AG04450 (cell line): ENCODE measurements at regions not wholly inside any gene's neighbourhood (a gene's known extent, or its start where the extent isn't known, plus 50 kb on each side); places are given as distances from the start of the nearest gene placed in this dataset.

Experiments
- CTCF ChIA-PET: fragments of 300-600, 350-600 bp; formaldehyde crosslinking; extraction: SDS; loops from one replicate; lab custom pipeline; 2022; ENCODE audit warnings: antibody characterized with exemption, inconsistent platforms; lab: Charles Lee
- POLR2A ChIA-PET: fragments of 350-600 bp; formaldehyde crosslinking; extraction: SDS; loops from one replicate; lab custom pipeline; 2021; ENCODE audit warnings: antibody characterized with exemption, inconsistent platforms; lab: Yijun Ruan, JAX
- DNase-seq: peaks from one replicate; pipeline ENCODE4 v3.0.0-alpha.2; 2011; ENCODE audit warnings: low read depth, low spot score
- H3K27ac ChIP-seq: one replicate; pipeline ENCODE4 v1.5.1; 2012; ENCODE audit warnings: low read depth, low read length, control low read depth
- H3K27me3 ChIP-seq: one replicate; pipeline ENCODE4 v1.6.0; 2012; ENCODE audit warnings: low read length; ENCODE audit not compliant: control insufficient read depth, insufficient read depth
- H3K4me3 ChIP-seq: 2 replicates; pipeline ENCODE4 v1.5.1; 2011; ENCODE audit warnings: mild to moderate bottlenecking, low read depth, low read length, control low read depth
- H3K9me3 ChIP-seq: 2 replicates; pipeline ENCODE4 v1.5.1; 2012; ENCODE audit warnings: low read length; ENCODE audit not compliant: control insufficient read depth, insufficient read depth
- CTCF ChIP-seq: IDR thresholded peaks from 2 replicates; pipeline ENCODE4 v1.5.1; 2011; ENCODE audit warnings: low read depth, low read length, control low read depth, inconsistent platforms

- Histone ChIP-seq H3K27me3 (peaks cover 9% of the 10 kb centered on the region), H3K27ac (no peak overlapping the region), H3K4me3 (no peak overlapping the region), H3K9me3 (no peaks in the 10 kb centered on the region)
- no peak for DNase-seq
- ChIA-PET POLR2A (no interaction called here), CTCF (interaction anchor here (0.6 to 1.2 kb wide), 2 partner anchors 117 to 656 kb away, joined by 3 to 4 read pairs; no protein-coding TSS in a partner anchor)
- no peak for TF ChIP-seq CTCF
Measured at GRCh38 chrX:39613482-39613995, 484.2 kb downstream of the BCOR start.

- POLR2A ChIA-PET = no interaction called here
- no peak overlapping the region for H3K27ac ChIP-seq
- no peak for DNase-seq
- H3K9me3 ChIP-seq = no peaks in the 10 kb centered on the region
- CTCF ChIA-PET = no interaction called here
- peaks cover 9% of the 10 kb centered on the region for H3K27me3 ChIP-seq
- H3K4me3 ChIP-seq = no peak overlapping the region
- no peak for TF ChIP-seq CTCF
Measured at GRCh38 chrX:39613997-39614679, 483.6 kb downstream of the BCOR start.

- POLR2A ChIA-PET = no interaction called here
- TF ChIP-seq CTCF = no peak
- Histone ChIP-seq H3K27me3 (peaks cover 9% of the 10 kb centered on the region), H3K4me3 (no peak overlapping the region), H3K27ac (no peak overlapping the region), H3K9me3 (no peaks in the 10 kb centered on the region)
- no peak for DNase-seq
- CTCF ChIA-PET = no interaction called here
Measured at GRCh38 chrX:39614680-39614998, 483.1 kb downstream of the BCOR start.

GRCh38 chrX:39616098-39616729 lies 481.5 kb downstream of the BCOR start:
- DNase-seq = no peak
- H3K27ac ChIP-seq = no peak overlapping the region
- no peak for TF ChIP-seq CTCF
- POLR2A ChIA-PET = no interaction called here
- H3K9me3 ChIP-seq = no peaks in the 10 kb centered on the region
- H3K27me3 ChIP-seq = peaks cover 9% of the 10 kb centered on the region
- CTCF ChIA-PET = no interaction called here
- no peak overlapping the region for H3K4me3 ChIP-seq

GRCh38 chrX:39616731-39617130 lies 481.0 kb downstream of the BCOR start:
- ChIA-PET POLR2A (no interaction called here), CTCF (no interaction called here)
- H3K4me3 ChIP-seq = no peak overlapping the region
- H3K27me3 ChIP-seq = peaks cover 9% of the 10 kb centered on the region
- no peak for DNase-seq
- TF ChIP-seq CTCF = no peak
- H3K27ac ChIP-seq = no peak overlapping the region
- H3K9me3 ChIP-seq = no peaks in the 10 kb centered on the region
